ENCODE measurements at regions not wholly inside any gene's neighbourhood (a gene's known extent, or its start where the extent isn't known, plus 50 kb on each side); places are given as distances from the start of the nearest gene placed in this dataset.

GRCh38 chr15:89413877-89414276 is 79.3 kb upstream of the POLG start:
- TF ChIP-seq CTCF (IDR thresholded peaks at IDR 0.05) (no peak), TCF7L2 (IDR thresholded peaks at IDR 0.05; ENCODE audit: low read depth, low read length) (no peak)

All from Panc1 (cell line).